ENCODE measurements at regions not wholly inside any gene's neighbourhood (a gene's known extent, or its start where the extent isn't known, plus 50 kb on each side); places are given as distances from the start of the nearest gene placed in this dataset.

GRCh38 chr7:21030237-21030871 lies 243.7 kb upstream of the SP8 start:
- no peak for DNase-seq (ENCODE audit: low read depth)

GRCh38 chr7:21041252-21041651 lies 254.6 kb upstream of the SP8 start:
- no peak for DNase-seq (ENCODE audit: low read depth)

- no peak for DNase-seq (ENCODE audit: low read depth)
These were observed 255.0 kb upstream of the SP8 start for GRCh38 chr7:21041666-21042065.

- no peak for DNase-seq (ENCODE audit: low read depth)
These were observed 257.7 kb upstream of the SP8 start for GRCh38 chr7:21044384-21044783.

- no peak for DNase-seq (ENCODE audit: low read depth)
These were observed 258.4 kb upstream of the SP8 start for GRCh38 chr7:21044913-21045568.

GRCh38 chr7:21051865-21052264 lies 265.2 kb upstream of the SP8 start:
- no peak for DNase-seq (ENCODE audit: low read depth)

GRCh38 chr7:21054427-21055112 lies 267.9 kb upstream of the SP8 start:
- DNase-seq (ENCODE audit: low read depth), result no peak

- DNase-seq (ENCODE audit: low read depth), result no peak
These were observed 272.4 kb upstream of the SP8 start for GRCh38 chr7:21059069-21059468.

- DNase-seq (ENCODE audit: low read depth), result no peak
These were observed 276.4 kb upstream of the SP8 start for GRCh38 chr7:21063106-21063505.

- no peak for DNase-seq (ENCODE audit: low read depth)
These were observed 278.3 kb upstream of the SP8 start for GRCh38 chr7:21064698-21065648.

GRCh38 chr7:21066221-21066620 lies 279.5 kb upstream of the SP8 start:
- no peak for DNase-seq (ENCODE audit: low read depth)

GRCh38 chr7:21067216-21067615 lies 280.5 kb upstream of the SP8 start:
- no peak for DNase-seq (ENCODE audit: low read depth)

GRCh38 chr7:21070571-21071090 lies 283.9 kb upstream of the SP8 start:
- DNase-seq (ENCODE audit: low read depth), result no peak

GRCh38 chr7:21071561-21072501 lies 285.1 kb upstream of the SP8 start:
- DNase-seq (ENCODE audit: low read depth), result no peak

- no peak for DNase-seq (ENCODE audit: low read depth)
These were observed 289.4 kb upstream of the SP8 start for GRCh38 chr7:21076054-21076453.

GRCh38 chr7:21076574-21076973 lies 289.9 kb upstream of the SP8 start:
- no peak for DNase-seq (ENCODE audit: low read depth)

- no peak for DNase-seq (ENCODE audit: low read depth)
These were observed 290.9 kb upstream of the SP8 start for GRCh38 chr7:21077602-21078001.

GRCh38 chr7:21084286-21084685 lies 297.6 kb upstream of the SP8 start:
- no peak for DNase-seq (ENCODE audit: low read depth)

GRCh38 chr7:21086688-21087087 lies 300.0 kb upstream of the SP8 start:
- no peak for DNase-seq (ENCODE audit: low read depth)

GRCh38 chr7:21089653-21090052 lies 303.0 kb upstream of the SP8 start:
- DNase-seq (ENCODE audit: low read depth), result no peak

Measured in activated T-cell treated with anti-CD3 and anti-CD28 coated beads for 1 hour (primary cell).